ENCODE measurements at regions not wholly inside any gene's neighbourhood (a gene's known extent, or its start where the extent isn't known, plus 50 kb on each side); places are given as distances from the start of the nearest gene placed in this dataset.

DNA sequence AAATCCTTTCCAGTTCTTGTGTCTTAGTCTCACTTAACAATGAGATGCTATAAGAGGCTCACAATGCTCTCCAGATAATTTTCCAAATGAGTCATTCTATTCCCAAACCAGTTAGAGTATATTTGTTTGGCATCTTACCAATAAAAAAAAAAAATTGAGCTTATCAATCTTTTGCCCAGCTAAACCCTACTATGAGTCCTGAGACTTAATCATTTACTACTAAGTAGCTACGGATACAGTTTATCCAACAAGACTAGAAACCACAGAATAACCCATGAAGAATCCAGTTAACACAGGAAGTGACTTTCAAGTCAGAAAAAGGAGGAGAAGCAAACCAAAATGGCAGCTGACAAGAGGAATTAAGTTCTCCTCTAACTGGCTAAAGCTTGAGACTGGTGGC is 330.3 kb upstream of the XYLT1 start:
- no peak for DNase-seq (ENCODE audit: low spot score)

DNA sequence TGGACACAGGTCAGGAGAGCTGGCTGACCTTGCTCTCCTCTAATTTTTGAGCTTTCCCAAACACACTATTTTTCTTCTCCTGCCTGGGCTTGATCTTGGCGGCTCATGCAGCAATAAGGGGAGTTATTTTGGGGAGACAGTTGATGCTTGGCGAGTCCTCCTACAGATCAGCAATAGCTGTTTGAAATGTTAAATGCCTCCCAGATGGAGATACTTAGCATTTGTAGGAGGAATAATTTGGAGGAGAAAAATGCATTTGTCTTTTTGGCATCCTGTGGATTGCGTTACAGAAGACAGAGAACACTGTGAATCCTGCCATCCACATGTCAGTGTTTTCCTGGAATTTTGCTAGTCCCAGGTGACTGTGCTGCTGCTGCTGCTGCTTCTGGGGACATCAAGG is 328.0 kb upstream of the XYLT1 start:
- DNase-seq (ENCODE audit: low spot score) = no peak

DNA sequence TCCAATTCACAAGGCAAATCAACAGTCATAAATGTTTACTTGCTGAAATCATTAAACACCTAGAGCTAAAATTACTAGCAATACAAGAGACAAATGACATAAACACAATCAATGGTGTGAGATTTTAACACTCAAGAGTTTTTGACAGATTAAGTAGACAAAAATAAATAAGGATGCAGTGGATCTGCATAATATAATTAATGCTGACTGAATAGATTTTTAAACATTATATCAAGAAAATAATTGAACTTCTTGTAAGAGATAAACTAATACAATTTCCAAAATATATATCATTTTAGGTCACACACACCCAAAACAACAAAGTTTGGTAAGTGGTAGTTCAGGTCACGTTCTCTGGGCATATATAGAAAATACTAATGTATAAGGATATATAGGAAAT is 322.6 kb upstream of the XYLT1 start:
- no peak for DNase-seq (ENCODE audit: low spot score)

DNA sequence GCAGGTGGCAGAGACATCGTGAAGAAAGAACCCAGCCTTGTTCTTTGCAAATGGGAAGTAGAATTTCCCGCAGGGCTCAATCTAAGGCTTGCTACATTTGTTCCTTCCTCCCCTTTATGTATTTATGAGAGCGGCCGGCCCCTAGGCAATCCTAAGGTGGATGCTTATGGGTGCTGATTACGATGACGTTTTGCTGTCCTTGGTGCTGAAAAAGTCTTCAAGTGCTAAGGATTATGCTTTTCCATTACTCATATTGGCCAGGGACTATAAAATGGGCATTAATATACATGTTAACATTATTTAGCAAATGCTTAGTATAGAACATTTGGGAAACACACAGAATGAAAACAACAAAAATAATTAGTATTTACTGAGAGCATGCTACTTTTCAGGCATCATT is 313.3 kb upstream of the XYLT1 start:
- peak; percentile 69 for DNase-seq (ENCODE audit: low spot score)

DNA sequence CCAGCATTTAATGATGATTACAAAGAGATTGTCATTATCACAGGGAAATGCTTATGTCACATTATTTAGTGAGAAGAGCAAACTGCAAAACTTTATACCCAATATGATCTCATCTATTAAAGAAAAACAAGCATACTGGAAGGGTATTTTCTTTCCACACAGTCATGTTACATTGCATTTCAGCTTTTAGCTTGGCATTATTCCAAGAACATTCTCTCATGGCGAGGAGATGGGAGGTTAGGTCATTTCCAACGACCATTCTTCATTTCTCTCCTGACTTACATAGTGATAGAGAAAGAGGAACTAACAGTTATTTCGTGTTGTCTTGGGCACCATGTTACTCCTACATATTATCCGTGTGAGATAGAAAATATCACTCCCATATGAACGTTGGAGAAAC is 309.4 kb upstream of the XYLT1 start:
- no peak for DNase-seq (ENCODE audit: low spot score)

DNA sequence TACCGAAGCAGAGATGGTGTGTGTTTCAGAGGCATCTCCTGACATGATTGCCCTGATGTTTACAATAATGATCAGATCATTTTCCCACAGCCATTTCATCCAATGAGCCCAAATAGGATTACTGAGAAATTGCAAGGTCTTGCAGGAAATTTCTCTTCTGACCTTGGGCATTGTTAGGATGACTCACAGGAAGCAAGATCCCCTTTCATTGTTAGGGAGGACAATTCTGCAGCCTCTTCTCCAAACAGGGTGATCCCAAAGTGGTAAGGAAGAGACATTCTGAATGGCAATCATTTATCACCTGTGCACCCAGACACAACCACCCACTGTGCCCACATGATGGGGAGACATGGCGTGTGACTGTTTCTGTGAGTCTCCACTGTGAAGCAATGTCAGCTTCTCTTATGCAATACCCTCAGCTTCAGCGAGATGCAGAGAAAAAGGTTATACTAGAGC is 306.7 kb upstream of the XYLT1 start:
- DNase-seq (ENCODE audit: low spot score) = no peak

DNA sequence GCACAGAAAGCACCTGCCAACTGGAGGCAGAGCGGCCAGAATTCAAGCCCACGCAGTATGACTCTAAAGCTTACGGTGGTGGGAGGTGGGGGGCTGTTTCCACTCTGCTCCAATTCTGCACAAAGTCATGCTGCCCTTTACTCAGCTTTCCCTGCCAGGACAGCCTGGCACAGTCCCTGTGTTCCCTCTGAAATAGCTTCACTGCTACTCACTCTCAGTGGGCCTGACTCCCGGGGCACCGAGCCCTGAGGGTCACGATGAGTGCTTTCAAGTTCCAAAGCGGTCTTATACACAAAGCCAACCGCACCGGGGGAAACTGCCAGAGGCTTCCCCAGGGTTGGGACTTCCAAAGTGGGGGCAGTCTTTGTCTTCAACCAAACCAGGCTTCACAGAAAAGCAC is 306.1 kb upstream of the XYLT1 start:
- DNase-seq (ENCODE audit: low spot score) = no peak

DNA sequence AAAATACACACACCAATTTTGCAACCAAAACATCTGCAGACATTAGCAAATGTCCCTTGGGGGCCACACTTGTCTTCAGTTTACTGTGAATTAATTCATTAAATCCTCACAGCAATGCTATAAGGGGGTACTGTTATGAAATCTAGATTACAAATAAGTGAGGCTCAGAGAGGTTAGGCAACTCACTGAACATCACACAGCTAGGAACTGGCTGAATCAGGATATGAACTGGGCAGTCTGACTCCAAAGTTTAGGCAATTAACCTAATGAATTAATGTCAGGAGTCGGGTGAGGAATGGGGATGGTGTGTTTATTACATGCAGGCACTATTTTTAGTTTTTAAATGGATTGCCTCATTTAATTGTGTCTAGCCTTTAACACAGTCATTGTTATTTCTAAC is 305.7 kb upstream of the XYLT1 start:
- DNase-seq (ENCODE audit: low spot score) = no peak

DNA sequence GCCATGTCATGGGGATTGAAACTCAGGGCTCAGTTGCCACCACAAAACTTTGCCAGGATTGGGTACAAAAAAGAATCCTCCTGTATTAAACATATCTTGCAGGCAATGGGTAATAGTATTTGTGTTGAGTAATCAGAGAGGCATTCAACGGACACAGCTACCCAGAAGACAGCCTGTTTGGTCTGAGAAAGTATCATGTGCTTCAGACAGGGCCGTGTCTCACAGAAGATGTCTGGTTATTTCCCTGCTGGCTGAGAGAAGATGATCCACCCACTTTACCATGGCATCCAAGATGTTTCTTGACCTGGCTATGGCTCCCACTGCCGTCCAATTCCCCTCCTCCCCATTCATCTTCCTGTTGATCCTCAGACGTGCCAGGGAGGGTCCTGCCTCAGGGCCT is 304.3 kb upstream of the XYLT1 start:
- DNase-seq (ENCODE audit: low spot score) = no peak

DNA sequence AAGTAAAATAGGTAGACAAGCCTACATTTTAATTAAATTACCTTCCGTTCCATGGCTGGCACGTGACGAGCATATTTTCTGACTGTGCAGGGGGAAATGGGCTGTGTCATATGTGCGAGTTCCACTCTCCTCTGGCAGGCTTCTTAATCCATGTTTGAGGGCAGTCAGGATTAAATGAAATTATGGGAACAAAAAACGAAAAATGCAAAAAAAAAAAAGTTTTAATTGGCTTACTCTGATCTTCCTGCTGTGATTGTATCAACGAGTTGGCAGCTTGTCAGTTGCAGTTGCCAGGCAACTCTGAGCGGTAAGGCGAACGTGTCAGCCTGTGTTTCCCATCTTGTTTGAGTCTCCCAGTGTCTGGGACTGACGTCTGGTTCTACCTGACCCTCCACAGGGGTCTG is 302.9 kb upstream of the XYLT1 start:
- no peak for DNase-seq (ENCODE audit: low spot score)

DNA sequence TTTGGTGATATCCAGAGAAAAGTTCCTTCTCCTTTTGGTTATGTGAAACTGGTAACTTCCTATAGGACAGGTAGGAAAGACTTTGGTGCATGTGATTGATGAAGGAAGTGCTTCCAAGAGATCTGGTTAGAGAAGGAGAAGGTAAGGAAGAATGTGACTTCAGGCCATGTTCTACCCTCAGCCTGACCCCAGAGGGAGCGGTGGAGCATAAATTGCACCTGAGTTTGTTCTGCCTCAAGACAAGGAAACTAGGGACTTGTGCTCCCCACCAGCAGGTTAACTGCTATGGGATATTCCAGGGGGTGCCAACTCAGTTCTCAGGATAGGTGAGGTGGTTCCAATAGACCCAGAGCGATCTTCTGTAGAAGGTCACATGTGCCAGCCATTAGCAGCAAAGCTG is 299.3 kb upstream of the XYLT1 start:
- no peak for DNase-seq (ENCODE audit: low spot score)

DNA sequence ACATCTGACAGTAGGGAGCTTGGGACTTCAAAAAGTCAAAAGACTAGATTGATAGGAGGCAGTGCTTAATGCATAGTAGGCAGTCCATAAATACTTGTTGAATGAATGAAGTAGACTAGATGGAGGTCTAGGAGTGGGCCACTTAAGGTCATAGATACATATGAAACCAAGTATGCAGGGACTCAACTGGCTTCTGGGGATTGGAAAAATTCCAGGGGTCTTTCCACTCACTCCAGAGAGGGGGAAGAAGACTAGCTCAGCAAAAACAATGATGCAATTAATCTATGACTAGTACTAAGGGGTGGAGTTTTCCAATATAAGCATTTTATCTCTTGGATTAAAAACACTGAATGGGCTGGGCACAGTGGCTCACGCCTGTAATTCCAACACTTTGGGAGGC is 298.3 kb upstream of the XYLT1 start:
- no peak for DNase-seq (ENCODE audit: low spot score)

DNA sequence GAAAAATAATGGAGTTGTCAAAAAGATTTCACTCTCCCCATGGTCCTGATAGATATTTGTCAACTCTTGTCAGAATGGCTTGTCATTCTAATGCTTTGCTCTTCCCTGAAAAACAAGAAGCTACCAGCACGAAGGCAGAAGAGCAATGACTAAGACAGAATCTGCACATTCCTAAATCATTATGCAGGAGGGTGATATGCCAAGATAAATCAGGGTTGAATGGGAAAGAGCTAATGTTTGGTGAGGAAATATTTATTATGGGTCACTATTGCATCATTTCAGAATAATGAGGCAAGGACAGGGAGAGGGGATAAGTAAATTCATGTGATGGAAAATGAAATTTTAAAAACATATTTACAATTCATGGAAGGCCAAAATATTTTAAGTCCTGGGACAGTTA is 297.5 kb upstream of the XYLT1 start:
- DNase-seq (ENCODE audit: low spot score) = no peak

DNA sequence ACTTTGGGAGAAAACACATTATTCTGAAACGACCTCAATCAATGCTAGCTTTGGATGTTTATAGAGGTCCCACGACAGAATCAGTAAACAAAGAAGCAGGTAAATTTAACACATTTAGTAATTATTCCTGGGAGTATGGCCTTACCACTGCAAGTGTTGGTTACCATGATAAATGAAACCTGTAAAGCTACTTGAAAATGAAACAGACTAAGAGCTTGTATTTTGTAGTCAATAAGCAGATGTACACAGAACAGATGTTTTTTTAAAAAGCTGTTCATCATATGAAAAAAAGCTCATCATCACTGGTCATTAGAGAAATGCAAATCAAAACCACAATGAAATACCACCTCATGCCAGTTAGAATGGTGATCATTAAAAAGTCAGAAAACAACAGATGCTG is 295.3 kb upstream of the XYLT1 start:
- DNase-seq (ENCODE audit: low spot score) = no peak

DNA sequence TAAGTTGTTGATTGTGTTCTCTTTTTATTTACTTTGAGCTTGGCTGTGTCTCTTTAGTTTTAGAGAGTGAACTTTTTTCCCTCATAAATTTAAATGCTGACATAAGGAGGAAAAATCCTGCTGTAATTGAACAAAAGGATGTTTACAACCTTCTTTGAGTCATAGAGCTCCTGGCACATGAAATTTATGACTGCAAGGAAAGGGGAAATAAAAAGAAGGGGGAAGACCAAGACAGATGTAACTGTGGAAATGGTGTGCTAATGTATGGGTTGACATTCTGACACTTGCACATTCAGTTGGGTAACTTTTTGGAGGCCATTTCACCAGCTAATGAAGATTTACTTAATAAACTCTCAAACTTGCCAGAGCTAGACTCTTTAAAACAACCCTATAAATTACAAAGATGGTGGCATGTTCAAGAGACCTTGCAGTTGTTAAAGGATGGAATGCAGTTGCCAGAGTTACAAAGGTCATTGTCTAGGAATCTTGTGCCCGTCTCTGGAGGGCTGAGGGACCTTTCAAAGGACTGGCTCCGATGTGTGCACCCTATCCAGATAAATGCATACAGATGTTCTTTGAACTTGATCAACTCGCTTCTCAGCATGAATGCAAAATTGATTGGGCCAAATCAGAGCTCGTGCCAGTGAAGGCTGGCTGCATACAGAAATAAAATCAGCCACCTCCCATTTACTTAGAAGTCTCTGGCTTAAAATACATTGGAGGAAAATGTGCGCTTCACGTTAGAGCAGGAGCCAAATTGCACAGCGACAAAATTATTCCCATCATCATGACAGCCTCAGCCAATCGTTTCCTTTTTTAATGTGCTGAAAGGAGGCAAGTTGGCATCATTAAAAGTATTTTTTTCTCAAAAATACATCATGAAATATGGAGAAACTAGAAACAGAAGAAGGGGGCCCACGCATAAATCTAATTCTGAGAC is 289.0 kb upstream of the XYLT1 start:
- DNase-seq (ENCODE audit: low spot score) = no peak

DNA sequence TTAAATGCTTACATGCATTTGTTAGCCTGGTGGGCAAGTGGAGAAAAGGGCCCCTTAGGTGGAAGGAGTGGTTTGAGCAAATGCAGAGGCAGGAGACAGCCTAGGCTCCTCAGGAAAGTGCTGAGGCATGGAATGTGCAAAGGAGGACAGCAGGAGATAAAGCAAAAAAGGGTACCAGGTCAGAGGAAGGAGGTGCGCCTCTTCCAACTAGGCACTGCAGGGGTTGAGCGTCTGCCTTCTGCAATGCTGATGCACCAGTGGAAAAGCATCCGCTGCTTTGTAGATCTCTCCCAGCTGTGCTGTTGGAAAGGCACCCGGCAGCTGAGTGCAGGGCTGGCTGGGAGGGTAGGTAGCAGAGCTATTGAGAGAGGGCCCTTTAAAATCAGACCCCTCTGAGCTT is 287.0 kb upstream of the XYLT1 start:
- DNase-seq (ENCODE audit: low spot score) = peak; percentile 48

DNA sequence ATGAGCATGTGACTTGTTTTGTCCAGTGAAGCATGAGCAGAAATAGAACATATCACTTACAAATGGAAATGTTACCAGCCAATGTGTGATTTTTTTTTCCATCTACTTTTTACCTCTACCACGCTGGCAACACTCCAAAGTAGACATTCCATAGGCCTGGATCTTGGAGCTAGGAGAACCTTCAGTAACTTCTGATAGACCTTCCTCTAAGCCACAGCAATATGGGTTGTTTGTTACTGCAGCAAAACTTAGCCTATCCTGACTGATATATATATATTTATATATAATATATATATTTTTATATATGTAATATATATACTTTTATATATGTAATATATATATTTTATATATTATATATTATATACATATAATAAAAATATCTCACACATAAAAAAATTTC is 284.4 kb upstream of the XYLT1 start:
- no peak for DNase-seq (ENCODE audit: low spot score)

DNA sequence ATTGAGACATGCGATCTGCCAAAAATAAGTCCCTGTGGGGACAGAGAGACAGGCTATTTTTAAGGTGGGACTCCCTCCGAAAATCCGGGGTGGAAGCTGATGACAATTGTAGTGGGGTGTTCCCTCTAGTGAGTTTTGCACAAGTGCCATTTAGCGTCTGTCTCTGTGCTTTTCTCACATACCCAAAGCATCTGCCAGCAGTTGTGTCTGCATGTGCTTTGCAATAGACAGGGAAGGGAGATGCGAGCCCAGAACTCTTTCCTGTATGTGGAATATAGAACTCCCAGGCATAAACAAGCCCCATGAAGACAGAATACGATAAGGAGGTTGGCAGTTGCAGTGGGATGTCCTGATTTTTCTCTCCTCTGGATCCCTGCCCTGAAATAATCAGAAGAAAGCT is 282.7 kb upstream of the XYLT1 start:
- DNase-seq (ENCODE audit: low spot score) = no peak

DNA sequence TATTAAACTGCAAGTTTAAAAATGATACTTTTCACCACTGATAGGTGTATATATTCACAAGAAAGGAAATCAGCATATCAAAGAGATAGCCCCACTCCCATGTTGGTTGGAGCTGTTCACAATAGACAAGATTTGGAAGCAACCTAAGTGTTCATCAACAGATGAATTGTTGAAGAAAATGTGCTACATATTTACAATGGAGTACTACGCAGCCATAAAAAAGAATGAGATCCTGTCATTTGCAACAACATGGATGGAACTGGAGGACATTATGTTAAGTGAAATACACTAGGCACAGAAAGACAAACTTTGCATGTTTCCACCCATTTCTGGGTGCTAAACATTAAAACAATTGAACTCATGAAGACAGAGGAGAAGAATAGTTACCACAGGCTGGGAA is 278.9 kb upstream of the XYLT1 start:
- DNase-seq (ENCODE audit: low spot score) = no peak

DNA sequence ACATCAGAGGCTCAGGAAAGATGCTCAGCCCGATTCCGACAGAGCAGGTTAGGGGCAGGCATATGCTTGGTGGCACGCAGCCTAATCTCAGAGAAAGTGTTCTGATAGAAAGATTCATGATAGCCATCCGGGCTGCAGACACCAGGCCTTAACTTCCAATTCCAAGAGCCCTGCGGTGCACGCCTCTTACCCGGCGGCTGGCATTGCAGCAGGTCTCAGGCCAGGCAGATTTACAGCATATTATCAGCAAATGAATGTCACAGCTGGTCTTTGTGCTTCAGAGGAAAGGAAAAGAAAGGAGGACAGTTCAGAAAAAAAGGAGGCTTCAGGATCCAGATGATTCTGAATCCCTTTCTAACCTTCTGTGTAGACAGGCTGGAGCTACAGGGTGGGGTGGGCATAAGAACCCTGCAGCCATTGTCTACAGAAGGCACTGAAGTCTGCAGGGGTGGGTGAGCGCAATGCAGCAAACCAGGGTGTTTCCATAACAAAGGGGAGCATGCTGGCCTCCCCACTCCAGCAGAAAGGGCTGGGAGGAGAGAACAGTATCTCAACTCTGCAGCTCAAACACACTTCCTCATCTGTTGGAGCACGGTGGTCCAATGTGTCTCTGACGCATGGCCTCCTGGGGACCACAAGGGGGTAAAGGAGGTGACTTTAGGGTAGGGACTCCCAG is 277.4 kb upstream of the XYLT1 start:
- DNase-seq (ENCODE audit: low spot score) = peak; percentile 66

DNA sequence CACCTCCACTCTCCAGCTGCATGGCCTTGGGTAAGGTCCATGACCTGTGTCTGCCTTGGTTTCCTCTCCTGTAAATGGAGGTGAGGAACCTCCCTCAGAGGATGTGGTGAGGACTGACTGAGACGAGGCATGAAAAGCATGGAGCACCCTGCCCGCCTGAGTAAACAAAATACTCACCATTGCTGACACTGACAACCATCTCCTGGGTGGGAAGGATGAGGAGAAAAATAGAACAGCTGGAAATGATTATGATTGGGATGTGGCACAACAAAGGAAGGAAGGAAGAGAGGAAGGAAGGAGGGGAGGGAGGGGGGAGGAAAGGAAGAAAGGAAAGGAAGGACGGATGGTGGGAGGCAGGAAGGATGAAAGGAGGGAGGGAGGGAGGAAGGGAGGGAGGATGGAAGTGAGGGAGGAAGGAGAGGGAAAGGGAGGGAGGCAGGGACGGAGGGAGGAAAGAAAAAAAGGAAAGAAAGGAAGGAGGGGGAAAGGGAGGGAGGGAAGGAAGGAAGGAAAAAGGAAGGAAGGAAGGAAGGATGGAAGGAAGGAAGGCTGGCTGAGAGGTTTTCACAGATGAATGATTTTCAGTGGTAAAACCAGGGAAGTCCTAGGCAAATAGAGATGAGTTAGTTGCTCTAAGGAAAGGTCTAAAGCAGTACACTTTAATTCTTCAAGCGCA is 276.5 kb upstream of the XYLT1 start:
- DNase-seq (ENCODE audit: low spot score) = no peak

DNA sequence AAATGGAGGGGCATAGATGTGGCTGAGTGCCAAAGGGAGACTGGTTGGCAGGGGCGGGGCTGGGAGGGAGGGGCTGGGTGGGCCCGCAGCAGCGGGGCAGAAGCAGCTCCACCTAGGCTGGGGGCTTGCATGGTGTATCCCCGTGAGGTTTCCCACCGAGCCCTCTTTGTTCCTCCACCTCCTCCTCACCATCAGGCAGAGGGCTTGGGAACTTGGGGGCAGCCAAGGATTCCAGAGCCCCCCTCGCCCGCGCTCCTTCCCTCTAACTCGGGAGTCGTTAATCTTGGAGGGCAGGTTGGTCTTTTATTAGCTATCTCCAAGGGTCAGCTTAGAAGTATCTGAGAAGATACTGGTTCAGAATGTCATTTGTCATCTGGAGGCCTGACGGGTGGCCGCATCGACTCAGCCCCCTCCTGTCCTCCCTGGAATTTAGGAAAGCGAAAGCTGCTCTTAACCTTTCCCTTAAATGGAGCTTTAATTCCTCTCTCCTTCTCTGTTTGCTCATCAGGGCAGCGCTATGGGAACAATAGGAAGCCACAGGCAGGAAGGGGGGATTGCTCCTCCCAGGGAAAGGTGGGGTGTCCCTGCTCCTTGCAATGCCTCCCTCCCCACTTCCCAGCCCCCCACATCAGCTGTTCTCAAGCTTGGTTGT is 274.3 kb upstream of the XYLT1 start:
- DNase-seq (ENCODE audit: low spot score) = peak; percentile 69

DNA sequence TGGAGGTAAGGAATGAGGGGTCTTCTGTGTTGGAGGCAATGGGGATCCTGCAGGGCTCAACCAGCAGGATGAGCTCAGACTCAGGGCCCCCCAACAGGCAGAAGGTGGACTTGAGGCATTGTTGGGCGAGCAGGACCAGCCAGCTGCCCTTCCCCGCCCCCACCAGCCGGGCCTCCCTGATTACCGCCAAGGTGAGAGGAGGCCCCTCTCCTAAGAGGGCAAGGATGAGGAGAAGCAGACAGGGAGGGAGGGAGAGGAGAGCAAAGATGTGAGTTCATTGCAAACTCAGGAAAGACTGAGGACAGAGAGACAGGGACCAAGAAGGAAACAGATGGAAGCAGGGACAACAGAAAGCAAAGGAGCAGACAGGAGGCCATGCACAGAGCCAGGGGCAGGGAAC is 272.8 kb upstream of the XYLT1 start:
- DNase-seq (ENCODE audit: low spot score) = no peak

All from iPS-NIHi11 (cell line).